Caco-2 (cell line): ENCODE measurements at regions not wholly inside any gene's neighbourhood (a gene's known extent, or its start where the extent isn't known, plus 50 kb on each side); places are given as distances from the start of the nearest gene placed in this dataset.

ENCODE experiments used
- BruUV-seq: library from RNA; stranded (reverse); fragments of 400-500 nt; replicated peaks from 2 replicates; lab custom pipeline; 2021; lab: Mats Ljungman, UMichigan
- CTCF ChIA-PET: fragments of 300-600 bp; sonication (Branson Sonifier 250); formaldehyde crosslinking; loops from one replicate; lab custom pipeline; 2022; ENCODE audit warnings: antibody characterized with exemption; lab: Charles Lee
- POLR2A ChIA-PET: fragments of 300-600 bp; sonication (Branson Sonifier 250); formaldehyde crosslinking; loops from one replicate; lab custom pipeline; 2022; ENCODE audit warnings: antibody characterized with exemption; lab: Charles Lee
- DNase-seq, 2 experiments: peaks; one replicate each; pipeline versions ENCODE4 v3.0.0 to v3.0.0-alpha.2; 2020 to 2022
- H3K27me3 ChIP-seq: replicated peaks from 2 replicates; pipeline ENCODE4 v1.6.0; 2011; ENCODE audit warnings: low read length; ENCODE audit not compliant: control insufficient read depth, insufficient read depth
- H3K36me3 ChIP-seq: 2 replicates; pipeline ENCODE4 v1.5.1; 2011; ENCODE audit warnings: low read length; ENCODE audit not compliant: control insufficient read depth, insufficient read depth
- H3K4me1 ChIP-seq: fragments of 250-450 bp; sonication (Bioruptor Pico); 2 replicates; pipeline ENCODE4 v1.5.1; 2020; ENCODE audit warnings: mild to moderate bottlenecking
- H3K4me3 ChIP-seq: 2 replicates; pipeline ENCODE4 v1.5.1; 2011; ENCODE audit warnings: low read depth, mild to moderate bottlenecking, control low read depth, low read length
- H3K9me3 ChIP-seq: fragments of 250-450 bp; sonication (Bioruptor Pico); 2 replicates; pipeline ENCODE4 v1.5.1; 2020; ENCODE audit warnings: mild to moderate bottlenecking, moderate library complexity
- H3K27ac Mint-ChIP-seq: one replicate; pipeline ENCODE4 v1.8.0; 2022; ENCODE audit warnings: mixed read lengths; ENCODE audit not compliant: unreplicated experiment
- H3K27me3 Mint-ChIP-seq: one replicate; pipeline ENCODE4 v1.8.0; 2022; ENCODE audit warnings: mixed read lengths; ENCODE audit not compliant: insufficient read depth, unreplicated experiment
- H3K36me3 Mint-ChIP-seq: one replicate; pipeline ENCODE4 v1.8.0; 2022; ENCODE audit warnings: mild to moderate bottlenecking, mixed read lengths; ENCODE audit not compliant: insufficient read depth, unreplicated experiment
- H3K4me1 Mint-ChIP-seq: one replicate; pipeline ENCODE4 v1.8.0; 2022; ENCODE audit warnings: low read depth, mixed read lengths; ENCODE audit not compliant: unreplicated experiment
- H3K4me3 Mint-ChIP-seq: one replicate; pipeline ENCODE4 v1.8.0; 2022; ENCODE audit warnings: mild to moderate bottlenecking, moderate library complexity, mixed read lengths; ENCODE audit not compliant: unreplicated experiment
- H3K9me3 Mint-ChIP-seq: one replicate; pipeline ENCODE4 v1.8.0; 2022; ENCODE audit warnings: mixed read lengths; ENCODE audit not compliant: unreplicated experiment
- intact Hi-C: fragments of 100-400 bp; cut with micrococcal nuclease; formaldehyde crosslinking; loops from one replicate; pipeline ENCODE4 v1.10.0; 2022; ENCODE audit not compliant: unreplicated experiment
- TF ChIP-seq, protein P1 (sequence below), 2 experiments: fragments of 200-600 bp in 1 of 2; IDR thresholded peaks; 1 replicate in 1 of 2; 2 replicates in 1 of 2; pipeline versions ENCODE4 v1.5.1 to v1.8.0; 2011 to 2022; ENCODE audit warnings: antibody characterized with exemption in 1 of 2, control low read depth in 1 of 2, inconsistent platforms in 1 of 2, low read depth in 1 of 2, low read length in 1 of 2, mild to moderate bottlenecking in 1 of 2, moderate library complexity in 1 of 2; ENCODE audit not compliant: insufficient read depth in 1 of 2, severe bottlenecking in 1 of 2, unreplicated experiment in 1 of 2

DNA sequence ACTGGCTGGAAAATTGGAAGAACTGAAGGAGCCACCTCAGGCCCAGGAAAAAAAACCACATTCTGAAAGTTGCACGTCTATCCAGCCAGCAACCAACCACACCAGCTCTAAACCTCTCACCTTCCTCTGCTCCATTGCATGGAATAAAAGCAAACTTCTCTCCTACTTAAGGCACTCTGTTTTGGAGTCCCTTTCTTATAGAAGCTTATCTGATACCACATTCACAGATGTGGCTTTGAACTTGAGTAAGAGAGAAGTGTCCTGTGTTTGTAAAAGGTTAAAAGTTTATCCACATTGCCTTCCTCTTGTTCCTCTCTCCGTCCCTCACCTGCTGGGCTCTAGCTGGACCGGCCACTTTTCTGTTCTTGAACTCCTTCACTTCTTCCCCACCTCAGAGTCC, 99.6 kb upstream of the PLXNC1 start:
- intact Hi-C loops = no loop called here
- no peaks in the 10 kb centered on the region for H3K27me3 ChIP-seq
- H3K36me3 Mint-ChIP-seq = no peaks in the 10 kb centered on the region
- H3K27me3 Mint-ChIP-seq = no peaks in the 10 kb centered on the region
- H3K27ac Mint-ChIP-seq = no peak overlapping the region
- no peaks in the 10 kb centered on the region for H3K36me3 ChIP-seq
- no peak overlapping the region for H3K4me3 Mint-ChIP-seq
- H3K9me3 Mint-ChIP-seq = peaks cover 16% of the 10 kb centered on the region
- no peak for DNase-seq
- H3K4me1 ChIP-seq = peaks cover 8% of the 10 kb centered on the region
- peaks cover 6% of the 10 kb centered on the region for H3K4me1 Mint-ChIP-seq
- H3K9me3 ChIP-seq = no peaks in the 10 kb centered on the region
- ChIA-PET POLR2A (no interaction called here), CTCF (no interaction called here)
- no TSS peak for BruUV-seq
- TF ChIP-seq, protein P1, sequence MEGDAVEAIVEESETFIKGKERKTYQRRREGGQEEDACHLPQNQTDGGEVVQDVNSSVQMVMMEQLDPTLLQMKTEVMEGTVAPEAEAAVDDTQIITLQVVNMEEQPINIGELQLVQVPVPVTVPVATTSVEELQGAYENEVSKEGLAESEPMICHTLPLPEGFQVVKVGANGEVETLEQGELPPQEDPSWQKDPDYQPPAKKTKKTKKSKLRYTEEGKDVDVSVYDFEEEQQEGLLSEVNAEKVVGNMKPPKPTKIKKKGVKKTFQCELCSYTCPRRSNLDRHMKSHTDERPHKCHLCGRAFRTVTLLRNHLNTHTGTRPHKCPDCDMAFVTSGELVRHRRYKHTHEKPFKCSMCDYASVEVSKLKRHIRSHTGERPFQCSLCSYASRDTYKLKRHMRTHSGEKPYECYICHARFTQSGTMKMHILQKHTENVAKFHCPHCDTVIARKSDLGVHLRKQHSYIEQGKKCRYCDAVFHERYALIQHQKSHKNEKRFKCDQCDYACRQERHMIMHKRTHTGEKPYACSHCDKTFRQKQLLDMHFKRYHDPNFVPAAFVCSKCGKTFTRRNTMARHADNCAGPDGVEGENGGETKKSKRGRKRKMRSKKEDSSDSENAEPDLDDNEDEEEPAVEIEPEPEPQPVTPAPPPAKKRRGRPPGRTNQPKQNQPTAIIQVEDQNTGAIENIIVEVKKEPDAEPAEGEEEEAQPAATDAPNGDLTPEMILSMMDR (IDR thresholded peaks at IDR 0.05; ENCODE audit: insufficient read depth in 1 of 2, low read depth in 1 of 2, low read length in 1 of 2, severe bottlenecking in 1 of 2, unreplicated experiment in 1 of 2) = no peak
- H3K4me3 ChIP-seq = no peak overlapping the region

DNA sequence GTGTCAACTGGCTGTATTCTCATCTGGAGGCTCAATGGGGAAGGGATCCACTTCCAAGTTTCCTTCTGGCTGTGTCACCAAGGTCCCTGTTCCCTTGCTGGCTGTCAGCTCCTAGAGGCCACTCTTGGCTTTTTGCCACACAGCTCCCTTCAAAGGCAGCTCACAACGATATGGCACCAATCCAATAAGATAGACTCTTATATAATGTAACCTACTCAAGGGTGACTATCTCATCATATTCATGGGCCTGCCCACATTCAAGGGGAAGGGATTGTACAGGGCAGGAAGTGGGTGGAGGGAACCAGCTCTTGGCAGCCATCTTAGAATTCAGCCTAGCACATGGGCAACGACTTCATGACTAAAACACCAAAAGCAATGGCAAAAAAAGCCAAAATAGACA, 98.7 kb upstream of the PLXNC1 start:
- H3K4me1 Mint-ChIP-seq = peaks cover 6% of the 10 kb centered on the region
- TF ChIP-seq, protein P1 (IDR thresholded peaks at IDR 0.05; ENCODE audit: insufficient read depth in 1 of 2, low read depth in 1 of 2, low read length in 1 of 2, severe bottlenecking in 1 of 2, unreplicated experiment in 1 of 2) = no peak

DNA sequence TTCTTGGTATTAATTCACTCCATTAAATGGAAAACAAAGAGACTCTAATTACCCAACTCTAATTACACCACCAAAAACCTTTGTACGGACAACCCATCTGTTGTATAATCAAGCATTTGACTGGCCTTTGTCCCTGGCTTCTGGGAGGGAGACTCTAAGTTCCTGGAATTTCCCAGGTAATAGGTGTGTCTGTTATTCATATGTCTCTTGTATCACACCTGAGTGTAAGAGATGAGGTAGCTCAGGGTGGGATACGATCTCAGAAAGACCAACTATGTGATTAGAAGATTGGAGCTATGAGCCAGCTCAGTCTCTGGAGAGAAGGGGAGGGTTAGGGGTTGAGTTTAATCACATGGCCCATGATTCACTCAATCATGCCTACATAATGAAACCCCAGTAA, 94.7 kb upstream of the PLXNC1 start:
- ChIA-PET POLR2A (no interaction called here), CTCF (no interaction called here)
- H3K9me3 Mint-ChIP-seq = peaks cover 26% of the 10 kb centered on the region
- H3K27ac Mint-ChIP-seq = no peak overlapping the region
- BruUV-seq = no TSS peak
- Histone ChIP-seq H3K9me3 (peaks cover 3% of the 10 kb centered on the region; the same call in 1 of the 2 replicates), H3K4me3 (no peak overlapping the region), H3K27me3 (no peaks in the 10 kb centered on the region), H3K36me3 (no peaks in the 10 kb centered on the region), H3K4me1 (peaks cover 27% of the 10 kb centered on the region)
- no peaks in the 10 kb centered on the region for H3K36me3 Mint-ChIP-seq
- peaks cover 15% of the 10 kb centered on the region for H3K4me1 Mint-ChIP-seq
- intact Hi-C loops = no loop called here
- H3K4me3 Mint-ChIP-seq = no peak overlapping the region
- DNase-seq = no peak
- no peaks in the 10 kb centered on the region for H3K27me3 Mint-ChIP-seq
- TF ChIP-seq, protein P1 (IDR thresholded peaks at IDR 0.05; ENCODE audit: insufficient read depth in 1 of 2, low read depth in 1 of 2, low read length in 1 of 2, severe bottlenecking in 1 of 2, unreplicated experiment in 1 of 2) = no peak

More for the DNA sequence above, 98.7 kb upstream of the PLXNC1 start:
- Histone ChIP-seq H3K27me3 (no peaks in the 10 kb centered on the region), H3K4me3 (no peak overlapping the region), H3K36me3 (no peaks in the 10 kb centered on the region), H3K4me1 (peaks cover 8% of the 10 kb centered on the region), H3K9me3 (no peaks in the 10 kb centered on the region)
- peaks cover 16% of the 10 kb centered on the region for H3K9me3 Mint-ChIP-seq
- no peak overlapping the region for H3K27ac Mint-ChIP-seq
- H3K27me3 Mint-ChIP-seq = no peaks in the 10 kb centered on the region
- intact Hi-C loops = no loop called here
- BruUV-seq = no TSS peak
- H3K36me3 Mint-ChIP-seq = no peaks in the 10 kb centered on the region
- H3K4me3 Mint-ChIP-seq = no peak overlapping the region
- CTCF ChIA-PET = no interaction called here
- no peak for DNase-seq
- POLR2A ChIA-PET = no interaction called here
